Fibroblast of skin of abdomen (primary cell): ENCODE measurements at regions not wholly inside any gene's neighbourhood (a gene's known extent, or its start where the extent isn't known, plus 50 kb on each side); places are given as distances from the start of the nearest gene placed in this dataset.

Experiments
- DNase-seq: peaks from one replicate; pipeline ENCODE4 v3.0.0-alpha.2; 2013

DNA sequence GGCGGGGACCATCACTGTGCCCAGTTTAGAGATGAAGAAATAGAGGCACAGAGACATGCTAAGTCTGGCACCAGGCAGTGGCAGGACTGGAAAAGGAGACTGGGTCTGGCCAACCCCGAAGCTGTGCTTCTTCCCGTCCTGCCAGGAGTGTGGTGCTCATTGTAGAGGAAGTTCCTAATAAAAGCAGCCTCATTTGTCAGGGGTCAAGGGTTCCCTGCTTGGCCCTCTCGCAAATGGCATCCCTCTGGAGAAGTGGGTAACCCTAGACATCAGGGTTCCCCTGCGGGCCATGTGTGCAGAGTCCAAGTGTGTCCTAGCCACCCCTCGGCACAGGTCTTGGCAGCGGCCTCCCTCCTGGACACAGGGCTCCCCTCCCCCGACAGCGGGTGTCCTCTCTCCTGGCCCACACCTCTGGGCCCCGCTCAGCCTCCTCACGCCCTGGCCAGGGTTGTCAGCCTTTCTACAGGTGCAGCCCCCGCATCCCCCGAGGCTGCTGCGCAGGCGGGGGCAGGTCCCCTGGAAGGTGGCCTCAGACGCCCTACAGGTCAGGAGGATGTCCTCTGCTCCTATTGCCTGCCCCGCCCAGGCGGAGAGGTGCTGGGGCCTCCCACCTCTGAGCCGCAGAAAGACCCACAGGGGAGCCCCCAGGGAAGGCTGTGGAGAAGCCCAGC is 61.8 kb upstream of the PRR20G start:
- DNase-seq = no peak

DNA sequence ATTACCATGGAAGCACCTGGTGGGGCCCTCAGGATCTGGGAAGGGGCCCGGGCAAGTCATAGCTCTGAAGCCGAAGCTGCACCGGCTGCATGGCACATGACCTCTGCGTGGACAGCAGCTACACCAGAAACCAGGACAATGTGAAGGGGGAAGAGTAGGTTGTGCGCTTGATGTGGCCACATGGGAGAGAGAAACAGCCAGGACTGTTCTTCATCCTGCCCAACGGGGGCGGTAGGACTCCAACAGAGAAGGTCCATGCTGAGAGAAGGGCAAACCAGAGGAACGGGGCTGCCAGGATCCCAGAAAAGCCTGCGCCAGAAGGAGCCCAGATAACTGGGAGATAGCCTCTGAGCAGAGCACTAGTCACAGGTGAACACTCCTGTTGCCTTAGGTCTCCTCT is 54.9 kb upstream of the PRR20G start:
- DNase-seq = no peak

DNA sequence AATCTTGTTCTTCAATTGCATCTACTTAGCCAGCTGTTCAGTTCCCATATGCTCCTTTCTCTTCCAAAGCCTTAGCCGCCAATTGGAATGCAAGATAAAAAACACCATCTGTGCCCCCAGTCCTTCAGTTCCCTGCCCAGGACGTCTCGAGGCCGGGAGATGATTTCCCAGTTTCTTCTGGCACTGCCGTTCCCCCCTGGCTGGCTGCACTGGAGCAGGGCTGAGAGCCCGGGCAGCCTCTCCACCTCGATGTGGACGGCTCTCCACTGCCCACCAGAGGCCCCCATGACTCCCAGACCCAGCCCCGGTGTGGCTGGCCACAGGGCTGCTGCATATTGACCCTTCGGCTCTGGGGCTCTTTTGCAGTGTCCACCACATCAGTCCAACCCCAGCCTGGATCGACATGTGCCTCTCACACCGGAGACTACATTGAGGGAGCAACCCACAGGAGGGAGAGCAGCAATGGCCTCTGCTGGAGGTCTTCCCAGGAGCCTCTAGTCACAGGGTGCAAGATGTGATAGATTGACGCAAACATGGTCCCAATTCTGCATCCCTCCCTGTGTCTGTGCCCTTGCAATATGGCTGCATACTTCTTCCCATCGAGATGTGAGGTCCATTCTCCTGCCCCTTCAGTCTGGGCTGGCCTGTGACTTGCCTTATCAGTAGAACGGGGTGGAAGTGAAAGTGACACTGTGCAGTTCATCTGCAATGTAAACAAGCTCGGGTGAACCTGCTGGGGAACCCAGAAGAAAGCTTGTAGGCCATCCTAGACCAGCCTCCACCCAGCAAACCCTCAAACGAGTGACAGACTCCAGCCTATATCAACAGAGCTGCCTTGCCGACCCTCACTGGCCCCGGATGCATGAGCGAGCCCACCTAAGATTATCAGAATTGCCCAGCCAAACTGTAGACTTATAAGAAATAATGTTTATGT is 52.3 kb upstream of the PRR20G start:
- no peak for DNase-seq

DNA sequence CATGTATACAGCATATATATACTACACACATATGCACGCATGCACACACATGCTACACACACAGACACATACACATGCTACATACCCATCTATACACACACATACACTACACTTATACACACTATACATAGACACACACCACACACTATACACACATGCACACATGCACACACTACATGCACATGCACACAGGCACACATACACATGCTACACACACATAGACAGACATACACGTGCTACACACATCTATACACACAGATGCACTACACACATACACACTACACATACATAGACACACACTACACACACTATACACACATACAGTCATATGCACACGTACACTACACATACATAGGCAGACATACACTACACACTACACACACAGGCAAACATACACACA is 51.2 kb upstream of the PRR20G start:
- DNase-seq = no peak

DNA sequence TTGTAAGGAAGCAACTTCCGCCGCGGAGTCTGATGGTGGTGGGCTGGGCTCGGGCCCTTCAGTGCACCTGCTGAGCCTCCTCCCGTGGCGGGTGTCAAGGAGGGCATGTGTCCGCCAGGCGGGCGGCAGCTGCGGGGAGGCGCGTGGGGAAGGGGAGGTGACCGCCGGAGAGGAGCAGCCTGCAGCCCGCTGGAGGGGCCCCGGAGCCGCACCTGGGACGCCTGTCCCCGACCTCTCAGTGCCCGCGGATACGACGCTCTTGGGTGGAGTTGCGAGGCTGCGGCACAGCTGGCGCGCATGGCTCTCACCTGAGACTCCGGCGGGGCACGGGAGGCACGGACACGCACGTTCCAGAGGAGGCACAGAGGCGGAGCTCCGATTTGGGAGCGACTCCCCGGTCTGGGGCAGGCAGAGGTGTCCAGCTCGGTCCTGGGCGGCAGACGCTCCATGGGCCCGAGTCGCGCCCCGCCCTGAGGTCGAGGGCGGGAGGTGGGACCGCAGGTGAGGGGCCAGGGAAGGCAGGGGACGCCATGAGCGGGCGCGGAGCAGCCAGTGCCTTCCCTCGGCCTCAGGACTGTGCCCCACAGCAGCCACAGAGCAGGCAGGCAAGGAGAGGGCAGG is 50.2 kb upstream of the PRR20G start:
- DNase-seq = no peak
